TTC549 (cell line): ENCODE measurements at regions not wholly inside any gene's neighbourhood (a gene's known extent, or its start where the extent isn't known, plus 50 kb on each side); places are given as distances from the start of the nearest gene placed in this dataset.

ENCODE experiments used
- FAIRE-seq: peaks from 2 replicates; lab custom pipeline; 2012; peaks lifted over from hg19 to GRCh38; lab: Jason Lieb, UNC

DNA sequence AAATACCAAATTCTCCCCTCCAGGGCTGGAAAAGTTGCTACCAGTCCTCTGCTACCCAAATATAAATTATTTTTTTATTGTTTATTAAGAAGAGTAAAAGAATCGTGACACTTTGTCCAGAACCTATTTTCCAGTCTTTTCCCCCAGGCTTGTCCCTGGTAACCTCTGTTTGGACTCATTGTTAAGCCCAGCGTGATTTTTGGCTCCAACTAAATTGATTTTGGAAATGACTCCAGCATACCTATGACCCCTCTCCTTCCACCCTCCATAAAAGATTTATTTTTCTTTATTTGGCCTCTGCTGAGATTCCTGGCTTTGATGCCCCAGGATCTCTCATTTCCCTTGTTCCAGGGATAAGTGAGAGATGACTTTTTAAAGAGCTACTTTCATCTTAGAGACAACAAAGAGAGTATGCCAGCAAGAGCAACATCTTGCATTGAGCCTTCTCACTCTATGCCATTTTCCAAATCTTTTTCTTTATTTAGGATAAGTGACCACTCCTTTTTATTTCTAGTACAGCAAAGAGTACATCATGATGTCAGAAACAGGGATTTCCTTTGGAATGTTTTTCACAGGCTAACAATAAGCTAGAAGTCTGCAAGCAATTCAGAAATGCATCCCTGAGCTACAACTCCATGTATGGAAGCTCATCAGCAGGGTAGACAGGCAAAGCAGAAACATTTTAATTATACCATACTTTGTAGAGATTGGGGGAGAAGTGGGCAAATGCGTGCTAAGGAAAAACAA lies 75.8 kb downstream of the DAD1 start:
- no peak for FAIRE-seq

DNA sequence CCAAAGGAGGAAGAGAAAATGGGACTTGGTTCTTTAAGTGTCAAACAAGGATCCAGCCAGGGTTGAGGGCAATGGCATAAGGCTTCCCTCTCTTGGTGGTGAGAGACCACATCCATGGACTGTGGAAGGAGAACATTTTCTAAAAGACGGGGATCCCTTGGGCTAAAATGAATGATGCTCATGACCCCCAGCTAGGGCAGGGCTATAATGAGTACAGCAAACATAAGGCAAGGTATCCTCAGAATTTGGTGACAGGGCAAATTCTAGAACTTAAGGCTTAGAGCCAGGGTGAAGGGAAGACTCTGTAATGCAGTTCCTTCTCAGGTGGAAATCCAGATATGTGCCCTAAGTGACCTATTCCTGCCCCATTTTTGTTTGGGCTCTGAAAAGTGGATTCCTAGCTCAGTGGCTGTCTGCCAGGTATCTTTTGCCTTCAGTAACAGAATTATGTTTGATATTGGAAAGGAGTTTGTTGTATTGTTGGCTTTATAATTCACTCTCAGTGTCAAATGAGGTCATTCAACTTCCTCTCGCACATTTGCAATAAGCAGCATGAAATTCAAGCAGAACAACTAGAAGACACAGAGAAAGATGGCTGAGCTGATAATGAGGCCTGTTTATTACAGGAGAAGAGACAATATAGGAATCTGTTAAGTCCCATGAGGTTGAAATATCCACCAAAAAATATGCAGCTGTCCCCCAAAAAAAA lies 76.8 kb downstream of the DAD1 start:
- no peak for FAIRE-seq

DNA sequence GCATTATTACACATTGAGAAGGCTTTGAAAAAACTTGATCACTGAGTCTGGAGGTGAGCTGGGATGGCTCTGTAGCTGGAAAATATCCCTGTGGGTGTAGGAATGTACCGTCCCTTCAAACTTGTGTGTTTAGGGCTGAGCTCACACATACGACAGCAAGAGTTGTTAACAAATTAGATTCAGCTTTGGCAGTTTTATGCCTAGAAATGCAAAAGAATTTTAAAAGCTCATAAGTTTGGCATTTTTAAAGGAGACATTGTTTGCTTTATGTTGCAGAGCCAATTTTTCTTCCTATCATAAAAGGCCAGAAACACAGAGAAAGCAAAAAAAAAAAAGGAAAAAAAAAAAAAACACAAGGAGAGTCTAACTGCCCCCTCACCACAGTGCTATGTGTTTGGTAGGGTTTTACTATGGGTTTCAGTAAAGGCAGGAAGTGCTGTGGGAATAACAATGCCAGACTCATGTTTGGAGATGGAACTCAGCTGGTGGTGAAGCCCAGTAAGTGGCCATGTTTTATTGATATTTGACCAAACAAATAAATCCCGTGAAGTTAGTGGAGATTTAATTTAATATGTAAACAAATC lies 78.4 kb downstream of the DAD1 start:
- FAIRE-seq = no peak

DNA sequence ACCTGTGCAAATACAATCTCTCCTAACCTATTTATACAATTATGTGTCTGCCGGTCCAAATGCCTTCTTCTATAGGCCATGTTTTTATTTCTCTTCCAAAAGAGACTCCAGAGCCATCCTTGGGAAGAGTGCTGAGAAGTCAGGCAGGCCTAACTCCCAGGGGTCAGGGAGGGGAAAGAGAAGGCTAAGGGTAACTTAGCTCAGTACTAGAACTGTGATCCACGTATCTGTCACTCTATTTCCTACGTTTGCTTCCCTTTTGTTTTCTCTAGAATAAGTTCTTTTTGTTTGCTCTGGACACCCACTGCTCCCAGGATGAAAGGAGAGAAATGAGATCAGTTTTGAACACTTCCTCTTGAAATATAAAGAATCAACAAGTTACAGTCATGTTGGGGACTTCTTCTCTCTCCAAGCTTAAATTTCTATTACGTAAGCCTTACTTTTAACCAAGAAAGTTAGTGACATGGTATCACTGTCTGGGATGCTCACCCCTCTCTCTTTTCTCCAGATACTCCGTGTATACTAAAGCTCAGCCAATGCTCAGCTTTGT lies 79.2 kb downstream of the DAD1 start:
- no peak for FAIRE-seq

DNA sequence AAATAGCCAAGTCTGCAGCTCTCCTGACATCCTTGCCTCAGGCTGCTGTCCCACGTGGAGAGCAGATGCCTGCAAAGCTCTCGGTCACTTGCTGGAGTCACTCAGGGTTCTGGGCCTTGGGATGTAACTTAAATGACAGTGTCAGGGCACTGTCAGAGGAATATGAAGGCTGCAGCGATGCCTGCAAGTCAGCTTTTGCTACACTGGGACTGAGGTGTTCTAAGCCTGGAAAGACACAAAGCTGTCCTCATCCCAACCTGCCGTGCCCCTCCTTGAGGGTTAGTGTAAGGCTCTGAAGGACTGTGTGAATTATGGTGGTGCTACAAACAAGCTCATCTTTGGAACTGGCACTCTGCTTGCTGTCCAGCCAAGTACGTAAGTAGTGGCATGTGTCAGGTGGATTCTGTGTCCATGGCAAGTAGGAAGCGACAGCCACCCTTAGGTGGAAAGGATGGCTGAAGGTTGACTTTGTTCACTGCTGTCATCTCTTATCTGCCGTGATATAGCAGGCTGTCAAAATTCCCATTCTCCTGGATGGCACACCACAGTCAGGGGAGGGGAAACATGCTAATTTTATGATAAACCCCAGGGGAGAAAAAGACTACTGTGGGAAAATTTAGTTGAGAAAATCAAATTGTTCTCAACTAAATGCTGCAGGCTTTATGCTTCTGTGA lies 79.9 kb downstream of the DAD1 start:
- no peak for FAIRE-seq

DNA sequence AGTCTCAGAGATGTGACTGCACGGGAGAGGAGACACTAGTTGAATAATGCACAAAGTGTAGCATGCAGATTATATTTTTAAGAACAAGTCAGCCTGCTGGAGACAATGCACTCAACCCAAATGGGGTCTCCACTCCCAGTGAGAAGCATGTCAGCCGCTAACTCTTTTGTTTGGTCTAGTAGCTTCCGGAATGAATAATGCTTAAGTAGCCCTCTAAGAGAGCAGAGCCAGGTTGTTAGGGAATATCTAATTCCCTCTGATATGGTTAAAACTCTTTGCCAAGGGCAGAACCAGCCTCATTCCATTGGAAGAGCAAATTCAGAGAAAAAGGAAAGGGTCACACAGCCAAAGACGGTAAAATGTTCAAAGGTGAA lies 80.4 kb downstream of the DAD1 start:
- no peak for FAIRE-seq

DNA sequence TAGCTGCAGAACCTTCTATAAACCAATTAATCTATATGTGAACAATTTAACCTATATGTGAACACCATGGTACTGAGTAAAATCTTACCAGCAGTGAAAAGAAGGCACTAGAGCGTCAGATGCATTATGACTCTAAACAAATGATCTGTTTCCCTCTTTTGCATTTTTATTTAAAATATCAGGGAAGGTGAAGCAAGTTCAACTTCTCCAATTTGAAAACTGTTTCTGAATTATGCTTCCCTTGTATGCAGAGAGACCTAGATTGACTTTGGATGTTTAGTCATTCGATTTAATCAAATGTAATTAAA lies 80.9 kb downstream of the DAD1 start:
- FAIRE-seq = no peak

DNA sequence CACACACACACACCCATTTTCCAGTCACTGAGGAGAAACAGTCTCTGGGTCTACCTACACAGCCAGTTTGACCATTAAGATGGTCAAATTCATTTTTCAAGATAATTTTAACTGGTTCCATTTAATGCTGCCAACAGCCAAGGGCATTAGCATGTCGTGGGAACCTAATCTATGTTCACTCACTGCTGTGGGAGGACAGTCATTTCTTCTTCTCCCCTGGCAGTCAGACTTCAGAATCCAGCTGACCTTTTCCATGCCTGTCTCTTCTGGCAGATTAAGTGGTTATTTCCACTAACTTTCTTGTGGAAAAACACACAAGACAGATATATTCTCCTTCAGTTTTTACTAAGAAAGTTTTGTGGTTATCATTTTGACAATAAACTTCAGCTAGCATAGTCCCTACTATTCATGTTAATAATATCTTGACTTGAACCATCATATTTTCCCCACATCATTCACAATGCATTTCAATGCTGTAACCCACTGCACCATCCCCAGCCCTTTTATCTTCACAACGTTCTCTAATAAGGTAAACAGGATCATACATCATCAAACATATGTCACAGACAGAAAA lies 82.2 kb downstream of the DAD1 start:
- no peak for FAIRE-seq

DNA sequence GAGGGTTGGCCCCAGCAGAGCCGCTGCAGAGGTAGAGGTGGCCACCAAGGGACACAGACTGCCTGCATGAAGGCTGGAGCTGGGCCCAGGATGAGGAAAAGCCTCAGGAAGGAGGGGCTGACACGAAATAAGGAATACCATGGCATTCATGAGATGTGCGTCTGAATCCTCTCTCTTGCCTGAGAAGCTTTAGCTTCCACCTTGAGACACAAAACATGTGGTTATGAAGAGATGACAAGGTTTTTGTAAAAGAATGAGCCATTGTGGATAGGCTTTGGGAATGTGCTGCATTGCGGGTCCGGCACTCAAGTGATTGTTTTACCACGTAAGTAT lies 82.7 kb downstream of the DAD1 start:
- no peak for FAIRE-seq

DNA sequence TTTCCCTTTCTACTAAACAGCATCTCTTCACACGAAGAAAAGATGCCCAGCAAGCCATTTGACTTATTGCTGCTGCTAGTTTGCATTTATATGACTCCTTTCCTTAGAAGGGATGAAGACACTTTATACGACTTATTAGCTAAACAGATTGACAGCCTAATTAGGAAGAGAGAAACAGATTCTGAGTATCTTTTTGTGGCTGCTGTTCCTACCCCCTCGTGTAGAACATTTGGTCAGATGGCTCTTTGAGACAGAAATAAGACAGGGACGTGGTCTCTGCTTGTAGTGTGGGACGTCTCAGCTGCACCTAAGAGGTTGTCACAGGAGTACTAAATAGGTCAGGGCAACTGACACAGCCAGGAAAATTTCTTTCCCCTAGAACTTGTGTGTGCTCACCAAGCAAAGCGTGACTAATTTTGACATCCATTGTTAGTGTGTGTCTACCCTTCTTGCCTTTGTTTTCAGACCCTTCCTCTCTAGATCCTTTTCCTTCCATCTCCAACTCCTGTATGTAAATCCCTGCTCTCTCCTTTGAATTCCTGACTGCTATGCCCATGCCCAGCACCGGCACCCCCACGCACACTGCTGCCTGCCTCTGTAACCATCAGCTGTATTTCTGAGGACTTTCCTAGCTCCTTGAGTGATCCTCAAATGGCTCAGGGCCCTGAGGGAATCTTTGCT lies 83.2 kb downstream of the DAD1 start:
- FAIRE-seq = no peak

DNA sequence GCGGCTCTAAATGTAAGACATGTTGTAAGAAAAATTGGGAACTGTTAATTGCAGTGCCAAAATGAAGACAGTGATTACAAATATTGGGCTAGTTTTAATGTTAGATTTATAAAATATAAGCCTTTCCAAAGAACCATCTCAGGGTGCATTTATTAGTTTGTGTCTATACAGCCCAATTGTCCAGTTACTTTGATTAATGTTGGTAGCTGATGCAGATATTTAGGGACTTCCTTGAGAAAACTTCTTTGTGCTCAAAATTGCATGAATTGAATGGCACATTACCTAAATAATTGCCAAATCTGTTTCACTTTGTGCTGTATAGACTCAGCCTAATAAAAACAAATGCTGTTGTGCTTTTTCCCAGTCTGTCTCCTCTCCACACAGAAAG lies 83.7 kb downstream of the DAD1 start:
- no peak for FAIRE-seq

DNA sequence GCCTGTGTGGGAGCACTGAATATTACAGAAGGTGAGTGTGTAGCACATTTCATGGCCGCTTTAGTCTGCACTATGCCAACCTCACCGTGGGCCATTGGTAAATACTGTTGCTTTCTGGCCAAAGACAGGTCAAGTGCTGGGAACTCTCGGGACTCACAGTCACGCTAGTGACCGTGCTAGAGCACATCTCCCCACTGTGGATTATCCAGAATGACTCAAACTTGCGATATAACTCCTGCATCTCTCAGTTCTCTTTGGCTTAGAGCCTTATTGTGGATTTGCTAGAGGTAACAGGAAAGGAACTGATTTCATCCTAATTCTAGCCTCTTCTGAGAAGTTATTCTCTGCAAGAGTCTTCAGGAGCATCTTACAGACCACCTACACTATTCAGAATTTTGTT lies 86.5 kb downstream of the DAD1 start:
- no peak for FAIRE-seq

DNA sequence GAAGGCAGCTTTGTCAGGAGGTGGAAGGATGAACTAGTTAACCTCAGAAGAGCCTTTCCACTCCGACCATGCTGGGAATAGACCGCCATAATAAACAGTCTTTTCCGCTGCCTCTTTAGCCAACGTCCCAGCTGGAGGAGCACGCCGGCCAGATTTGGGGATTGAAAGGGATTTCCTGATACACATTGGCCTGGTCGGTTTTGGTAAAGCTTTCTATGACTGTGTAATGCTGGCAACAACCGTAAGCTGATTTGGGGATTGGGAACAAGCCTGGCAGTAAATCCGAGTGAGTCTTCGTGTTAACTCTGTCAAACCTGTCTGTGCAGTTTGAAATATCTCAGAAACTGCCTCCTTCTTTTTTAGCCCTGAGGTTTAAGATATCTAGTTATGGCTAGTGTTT lies 87.0 kb downstream of the DAD1 start:
- FAIRE-seq = no peak

DNA sequence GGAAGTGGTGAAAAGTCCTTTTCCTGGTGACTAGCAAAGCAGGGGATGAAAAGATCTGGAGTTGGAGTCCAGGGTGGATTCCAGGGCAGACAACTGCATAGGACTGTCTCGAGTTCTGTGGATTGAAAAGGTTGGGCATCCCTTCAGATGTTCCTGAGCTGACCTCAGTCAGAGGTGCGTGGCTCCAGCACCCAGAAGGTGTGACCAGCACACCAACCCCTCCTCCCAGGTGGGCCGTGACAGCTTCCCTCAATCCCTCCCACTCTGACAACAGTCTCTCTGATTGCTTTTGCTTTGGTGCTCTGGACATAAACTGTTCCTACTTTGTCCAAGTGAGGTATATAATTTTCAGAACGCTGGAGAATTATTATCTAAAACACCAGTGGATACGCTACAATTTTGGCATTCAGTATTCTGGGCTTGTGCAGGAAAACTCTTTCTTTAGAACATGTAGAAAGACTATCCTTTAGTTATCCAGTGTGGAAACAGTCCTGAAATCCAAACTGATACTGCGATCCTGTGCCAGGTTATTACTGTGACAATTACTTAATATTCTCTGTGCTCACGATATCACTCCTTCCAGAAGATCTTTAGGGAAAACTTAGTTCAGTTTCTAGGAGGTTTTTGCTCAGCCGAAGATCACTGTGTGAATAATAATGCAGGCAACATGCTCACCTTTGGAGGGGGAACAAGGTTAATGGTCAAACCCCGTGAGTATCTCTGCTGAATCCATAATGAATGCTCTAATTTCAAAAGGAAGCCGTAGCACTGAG lies 87.9 kb downstream of the DAD1 start:
- no peak for FAIRE-seq

DNA sequence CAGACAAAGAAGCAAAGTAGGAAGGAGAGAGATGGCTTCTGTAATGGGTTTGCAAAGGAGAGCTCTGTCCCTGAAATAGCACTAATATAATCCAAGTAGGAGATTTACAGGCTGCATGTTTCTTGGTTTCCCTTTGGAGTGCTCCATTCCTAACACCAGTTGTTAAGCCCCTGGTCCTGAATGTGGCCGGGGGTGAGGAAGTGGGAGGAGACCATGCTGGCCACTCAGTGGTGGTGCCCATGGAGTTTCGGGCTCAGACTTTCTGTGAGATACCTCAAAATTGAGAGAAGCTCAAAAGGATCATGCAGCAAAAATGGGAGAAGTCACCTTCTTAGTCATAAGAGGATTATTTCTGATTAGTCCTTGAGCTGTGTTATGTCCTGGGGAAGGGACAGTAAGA lies 88.5 kb downstream of the DAD1 start:
- FAIRE-seq = no peak

DNA sequence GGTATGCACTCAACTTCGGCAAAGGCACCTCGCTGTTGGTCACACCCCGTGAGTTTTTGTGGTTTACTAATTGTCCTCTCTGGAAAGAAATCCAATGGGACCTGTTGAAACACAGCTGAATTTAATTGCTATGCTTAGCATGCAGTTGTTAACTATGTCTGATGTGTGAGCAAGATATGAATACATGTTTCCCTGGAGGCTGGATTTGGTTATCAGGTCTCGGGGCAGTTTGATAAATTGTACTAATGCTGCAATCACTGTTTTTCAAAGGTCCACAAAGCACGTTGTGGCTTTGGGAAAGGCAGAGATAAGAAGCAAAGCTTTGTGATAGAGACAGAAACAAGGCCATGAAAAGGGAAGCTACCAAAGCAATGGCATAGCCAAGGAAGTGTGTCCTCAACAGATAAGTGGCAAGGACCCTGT lies 91.3 kb downstream of the DAD1 start:
- FAIRE-seq = no peak

DNA sequence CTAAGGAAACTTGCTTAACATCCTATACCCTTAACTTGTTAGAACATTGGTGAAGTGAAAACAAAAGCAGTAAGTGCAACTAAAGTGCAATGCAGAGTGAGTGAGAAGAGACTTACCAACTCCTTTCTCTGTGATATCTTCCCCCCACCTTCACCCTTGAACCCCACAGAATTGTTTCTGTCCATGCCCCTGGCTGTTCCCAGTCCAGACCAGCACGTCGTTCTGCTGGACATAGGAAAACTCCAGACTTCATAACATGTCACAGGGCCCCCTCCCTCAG lies 91.9 kb downstream of the DAD1 start:
- FAIRE-seq = no peak

DNA sequence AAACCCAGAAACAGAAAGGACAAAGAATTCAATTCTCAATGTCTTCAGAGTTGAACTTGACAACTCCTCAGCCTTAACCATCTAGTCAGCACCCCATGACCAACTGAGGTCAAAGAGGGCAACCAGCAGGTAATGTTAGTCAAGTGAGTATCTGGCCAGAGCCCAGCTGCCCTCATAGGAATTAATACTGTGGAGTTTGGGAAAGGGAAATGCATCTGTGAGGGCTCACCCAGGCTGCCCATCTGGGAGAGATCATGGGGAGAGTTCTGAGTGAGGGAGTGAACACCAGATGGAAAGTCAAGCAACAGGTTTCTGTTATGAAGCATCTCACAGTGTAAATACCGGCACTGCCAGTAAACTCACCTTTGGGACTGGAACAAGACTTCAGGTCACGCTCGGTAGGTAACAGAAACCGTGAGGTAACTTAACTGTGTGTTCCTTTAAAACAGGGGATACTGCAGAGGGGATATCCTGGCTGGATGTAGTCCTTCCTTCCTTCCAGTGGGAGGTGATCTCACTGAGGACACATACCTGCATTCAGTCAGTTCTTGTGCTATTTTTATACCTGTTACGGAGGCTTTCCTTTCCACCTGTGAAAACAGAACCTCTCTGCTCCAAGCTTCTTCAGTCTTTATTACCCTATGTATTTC lies 94.4 kb downstream of the DAD1 start:
- FAIRE-seq = no peak

DNA sequence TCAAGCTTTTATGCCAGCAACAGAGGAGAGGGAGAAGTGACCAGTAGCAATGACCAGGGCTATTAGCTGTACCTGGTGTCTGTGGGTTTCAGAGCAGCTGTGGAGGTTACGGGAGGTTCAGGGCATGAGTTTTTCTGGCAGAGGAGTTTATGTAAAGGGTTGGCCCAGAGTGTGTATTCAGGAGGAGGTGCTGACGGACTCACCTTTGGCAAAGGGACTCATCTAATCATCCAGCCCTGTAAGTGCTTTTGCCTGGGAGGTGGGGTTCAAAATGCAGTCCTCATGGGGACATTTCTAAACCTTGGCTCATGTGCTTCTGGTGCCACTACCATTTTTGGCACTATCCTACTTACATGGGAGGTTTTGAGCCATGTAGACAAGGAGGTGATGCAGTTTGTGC lies 95.3 kb downstream of the DAD1 start:
- FAIRE-seq = no peak

DNA sequence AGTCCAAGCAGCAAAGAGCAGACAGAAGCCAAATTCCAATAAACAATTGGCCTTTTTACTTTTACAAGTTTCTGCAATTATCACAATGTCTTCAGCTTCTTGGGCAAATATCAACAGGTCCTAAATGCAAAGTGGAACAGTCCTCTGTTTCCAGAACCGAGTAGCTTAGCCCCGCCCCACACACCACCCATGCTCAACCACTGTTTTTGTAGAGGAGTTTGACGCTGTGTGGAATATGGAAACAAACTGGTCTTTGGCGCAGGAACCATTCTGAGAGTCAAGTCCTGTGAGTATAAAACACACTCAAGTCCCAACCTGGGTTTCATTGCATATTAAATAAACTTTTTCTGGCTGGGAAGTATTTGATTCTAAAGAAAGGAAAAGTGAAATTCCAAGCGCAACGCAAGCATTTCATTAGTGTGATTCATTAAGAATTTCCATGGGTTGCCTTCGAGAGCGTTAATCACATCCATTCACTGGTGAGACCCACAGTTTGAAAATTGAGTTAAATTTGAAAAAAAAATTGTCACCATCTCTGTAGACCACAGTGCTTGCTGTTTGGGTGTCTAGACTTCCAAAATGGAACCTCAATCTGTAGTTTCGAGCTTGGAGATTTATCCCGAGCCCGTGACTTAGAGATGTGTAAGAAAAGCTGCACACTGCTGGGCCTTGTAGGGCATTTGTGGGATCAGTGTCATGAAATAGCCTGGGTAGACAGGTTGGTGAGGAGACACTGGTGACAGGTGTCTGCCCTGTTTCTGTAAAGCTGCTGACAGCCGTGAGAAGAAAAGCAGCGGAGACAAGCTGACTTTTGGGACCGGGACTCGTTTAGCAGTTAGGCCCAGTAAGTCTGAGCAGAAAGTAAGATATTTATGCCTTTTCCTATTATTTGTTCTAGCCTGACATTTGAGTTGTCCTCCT lies 96.1 kb downstream of the DAD1 start:
- FAIRE-seq = no peak
